Uterus (tissue), 3 donors: ENCODE measurements at regions not wholly inside any gene's neighbourhood (a gene's known extent, or its start where the extent isn't known, plus 50 kb on each side); places are given as distances from the start of the nearest gene placed in this dataset.

Source experiments
- DNase-seq, 2 donors: peaks; one replicate each; pipeline ENCODE4 v3.0.0-alpha.2; 2019 to 2020
- H3K27ac ChIP-seq, 2 donors: fragments of 200-600 bp; sonication (generic); 1 replicate in 1 of 2; 2 replicates in 1 of 2; pipeline ENCODE4 v1.5.1; 2016 to 2018
- H3K27me3 ChIP-seq, 2 donors: fragments of 200-600 bp; sonication (generic); one replicate each; pipeline ENCODE4 v1.5.1; 2018 to 2019; ENCODE audit warnings: control low read depth in 1 of 2
- H3K36me3 ChIP-seq, 2 donors: fragments of 200-600 bp; sonication (generic); one replicate each; pipeline ENCODE4 v1.5.1; 2019; ENCODE audit warnings: control low read depth in 1 of 2
- H3K4me1 ChIP-seq, 2 donors: fragments of 200-600 bp; sonication (generic); one replicate each; pipeline ENCODE4 v1.5.1; 2018 to 2019; ENCODE audit warnings: control low read depth in 1 of 2
- H3K4me3 ChIP-seq, 2 donors: fragments of 200-600 bp; sonication (generic); 1 replicate in 1 of 2; 2 replicates in 1 of 2; pipeline ENCODE4 v1.5.1; 2018 to 2019; ENCODE audit warnings: mild to moderate bottlenecking in 1 of 2
- H3K9me3 ChIP-seq, 2 donors: fragments of 200-600 bp; sonication (generic); one replicate each; pipeline ENCODE4 v1.5.1; 2019; ENCODE audit warnings: control low read depth in 1 of 2
- POLR2A ChIP-seq, 2 donors: fragments of 450-650 bp; IDR thresholded peaks; one replicate each; pipeline ENCODE4 v1.6.1; 2016; ENCODE audit warnings: antibody characterized with exemption in 2 of 2, mild to moderate bottlenecking in 1 of 2, moderate library complexity in 1 of 2
- intact Hi-C: fragments of 100-400 bp; cut with DNase I; formaldehyde crosslinking; loops from one replicate; pipeline ENCODE4 v1.15.1; 2023; ENCODE audit warnings: low total_unique reads
- TF ChIP-seq, protein P1 (sequence below), 4 experiments: fragments of 200-600 bp in 2 of 4; fragments of 450-650 bp in 2 of 4; sonication (generic) in 2 of 4; IDR thresholded peaks; one replicate each; pipeline ENCODE4 v1.5.1; 2016 to 2019; ENCODE audit warnings: antibody characterized with exemption in 4 of 4, mild to moderate bottlenecking in 2 of 4, moderate library complexity in 1 of 4
- donor health status: DM: yes; HTN: yes; CAD: no.

DNA sequence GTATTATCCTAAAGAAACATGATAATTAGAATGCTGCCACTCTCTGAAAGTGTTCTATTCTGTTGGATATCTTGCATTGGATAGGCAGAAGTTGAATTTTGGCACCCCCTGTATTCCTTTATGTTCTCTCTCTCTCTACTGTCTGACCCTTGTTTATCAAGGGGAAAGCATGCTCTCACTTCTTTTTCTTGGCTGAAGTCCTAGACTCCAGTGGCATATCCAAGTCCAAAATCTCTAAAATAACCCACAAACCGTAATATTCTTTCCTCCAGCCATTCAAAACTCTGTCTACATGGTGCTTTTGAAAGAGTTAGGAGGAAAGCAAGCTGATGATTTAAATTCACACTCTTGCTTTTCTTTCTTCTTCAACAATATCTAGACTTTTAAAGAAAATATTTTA lies 669.7 kb downstream of the TDRD15 start:
- no peaks in the 10 kb centered on the region for H3K36me3 ChIP-seq
- no peak for DNase-seq
- H3K9me3 ChIP-seq, result no peaks in the 10 kb centered on the region
- no peaks in the 10 kb centered on the region for H3K4me1 ChIP-seq
- H3K4me3 ChIP-seq, result no peak overlapping the region
- TF ChIP-seq, protein P1, sequence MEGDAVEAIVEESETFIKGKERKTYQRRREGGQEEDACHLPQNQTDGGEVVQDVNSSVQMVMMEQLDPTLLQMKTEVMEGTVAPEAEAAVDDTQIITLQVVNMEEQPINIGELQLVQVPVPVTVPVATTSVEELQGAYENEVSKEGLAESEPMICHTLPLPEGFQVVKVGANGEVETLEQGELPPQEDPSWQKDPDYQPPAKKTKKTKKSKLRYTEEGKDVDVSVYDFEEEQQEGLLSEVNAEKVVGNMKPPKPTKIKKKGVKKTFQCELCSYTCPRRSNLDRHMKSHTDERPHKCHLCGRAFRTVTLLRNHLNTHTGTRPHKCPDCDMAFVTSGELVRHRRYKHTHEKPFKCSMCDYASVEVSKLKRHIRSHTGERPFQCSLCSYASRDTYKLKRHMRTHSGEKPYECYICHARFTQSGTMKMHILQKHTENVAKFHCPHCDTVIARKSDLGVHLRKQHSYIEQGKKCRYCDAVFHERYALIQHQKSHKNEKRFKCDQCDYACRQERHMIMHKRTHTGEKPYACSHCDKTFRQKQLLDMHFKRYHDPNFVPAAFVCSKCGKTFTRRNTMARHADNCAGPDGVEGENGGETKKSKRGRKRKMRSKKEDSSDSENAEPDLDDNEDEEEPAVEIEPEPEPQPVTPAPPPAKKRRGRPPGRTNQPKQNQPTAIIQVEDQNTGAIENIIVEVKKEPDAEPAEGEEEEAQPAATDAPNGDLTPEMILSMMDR (IDR thresholded peaks at IDR 0.05), result no peak
- no peak for TF ChIP-seq POLR2A (IDR thresholded peaks at IDR 0.05)
- intact Hi-C loops, result no loop called here
- no peaks in the 10 kb centered on the region for H3K27me3 ChIP-seq
- H3K27ac ChIP-seq, result no peak overlapping the region

DNA sequence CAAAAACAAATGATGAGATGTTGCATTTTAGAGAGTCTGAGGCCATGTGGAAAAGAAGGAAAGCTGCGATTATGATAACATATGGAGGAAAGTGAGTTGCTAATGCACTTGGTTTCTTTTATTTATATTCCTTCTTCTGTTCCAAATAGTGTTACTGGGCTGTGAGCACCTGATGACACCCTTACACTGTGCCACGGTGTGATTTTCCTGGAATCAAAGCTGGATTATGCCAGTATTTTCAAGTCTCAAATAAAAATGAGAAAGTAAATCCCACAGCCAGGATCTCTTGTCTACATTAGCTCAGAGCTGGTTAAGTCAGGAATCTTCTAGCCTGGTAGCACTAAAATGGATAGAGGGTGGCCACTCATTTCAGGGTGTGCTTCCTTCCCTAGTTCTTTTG lies 670.8 kb downstream of the TDRD15 start:
- Histone ChIP-seq H3K36me3 (no peaks in the 10 kb centered on the region), H3K27me3 (no peaks in the 10 kb centered on the region), H3K4me1 (no peaks in the 10 kb centered on the region), H3K27ac (no peak overlapping the region), H3K9me3 (no peaks in the 10 kb centered on the region), H3K4me3 (no peak overlapping the region)
- intact Hi-C loops, result no loop called here
- TF ChIP-seq POLR2A (IDR thresholded peaks at IDR 0.05), result no peak
- TF ChIP-seq, protein P1 (IDR thresholded peaks at IDR 0.05), result no peak
- DNase-seq, result no peak

DNA sequence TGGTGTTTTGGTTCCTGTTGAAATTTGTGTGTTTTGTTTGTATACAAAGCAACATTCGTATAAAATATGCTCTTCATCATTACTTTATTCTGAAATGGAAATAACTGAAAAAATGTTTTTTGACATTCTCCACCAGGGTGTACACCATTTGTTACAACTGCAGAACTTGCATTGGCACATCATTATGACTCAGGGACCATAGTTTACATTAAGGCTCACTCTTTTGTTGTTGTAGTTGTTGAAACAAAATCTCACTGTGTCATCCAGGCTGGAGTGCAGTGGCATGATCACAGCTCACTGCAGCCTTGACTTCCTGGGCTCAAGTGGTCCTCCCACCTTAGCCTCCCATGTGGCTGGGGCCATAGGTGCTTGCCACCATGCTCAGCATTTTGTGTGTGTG lies 676.6 kb downstream of the TDRD15 start:
- Histone ChIP-seq H3K27ac (no peak overlapping the region), H3K27me3 (no peaks in the 10 kb centered on the region), H3K36me3 (no peaks in the 10 kb centered on the region), H3K4me1 (no peaks in the 10 kb centered on the region), H3K4me3 (no peak overlapping the region), H3K9me3 (no peaks in the 10 kb centered on the region)
- no peak for DNase-seq
- no peak for TF ChIP-seq POLR2A (IDR thresholded peaks at IDR 0.05)
- TF ChIP-seq, protein P1 (IDR thresholded peaks at IDR 0.05), result no peak
- intact Hi-C loops, result no loop called here

DNA sequence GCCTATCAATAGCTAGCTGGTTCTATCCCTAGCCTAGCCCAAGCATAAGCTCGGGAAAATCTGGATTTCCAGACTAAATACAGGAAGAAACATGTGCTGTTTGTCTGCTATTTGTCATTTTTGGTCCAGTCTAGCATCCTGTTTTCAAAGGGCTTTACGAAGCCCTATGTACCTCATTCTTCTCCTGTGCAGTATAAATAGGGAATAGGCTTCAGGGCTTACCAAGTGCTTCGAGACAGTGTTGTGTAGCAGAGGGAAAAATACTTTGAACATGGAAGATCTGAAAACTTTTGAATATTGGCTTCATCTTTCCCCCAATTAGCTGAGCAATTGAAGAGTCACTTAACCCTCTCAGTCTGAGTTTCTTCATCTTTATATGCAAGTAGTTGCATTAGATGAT lies 679.8 kb downstream of the TDRD15 start:
- DNase-seq, result no peak
- no peaks in the 10 kb centered on the region for H3K9me3 ChIP-seq
- intact Hi-C loops, result no loop called here
- no peaks in the 10 kb centered on the region for H3K36me3 ChIP-seq
- H3K4me3 ChIP-seq, result no peak overlapping the region
- H3K27me3 ChIP-seq, result no peaks in the 10 kb centered on the region
- TF ChIP-seq POLR2A (IDR thresholded peaks at IDR 0.05), result no peak
- TF ChIP-seq, protein P1 (IDR thresholded peaks at IDR 0.05), result no peak
- no peak overlapping the region for H3K27ac ChIP-seq
- no peaks in the 10 kb centered on the region for H3K4me1 ChIP-seq

DNA sequence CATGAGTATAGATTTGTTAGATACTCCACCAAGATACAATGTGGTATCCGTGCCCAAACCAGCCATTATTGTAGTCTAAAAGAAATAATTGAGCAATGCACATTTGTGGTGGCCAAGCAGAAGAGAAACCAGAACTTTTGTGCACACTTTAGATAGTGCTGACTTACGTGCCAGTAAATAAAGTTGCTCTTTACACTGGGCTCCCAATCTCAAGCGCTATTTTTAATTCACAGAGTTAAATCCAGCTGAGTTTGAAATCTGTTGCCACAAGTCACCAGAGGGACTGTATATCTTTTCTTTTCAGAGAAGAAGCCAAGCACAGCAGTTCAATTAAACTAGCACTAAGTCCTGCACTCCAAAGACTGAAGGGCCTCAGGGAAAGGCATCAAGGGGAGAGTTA lies 680.4 kb downstream of the TDRD15 start:
- intact Hi-C loops, result no loop called here
- no peaks in the 10 kb centered on the region for H3K4me1 ChIP-seq
- H3K27me3 ChIP-seq, result no peaks in the 10 kb centered on the region
- TF ChIP-seq, protein P1 (IDR thresholded peaks at IDR 0.05), result no peak
- TF ChIP-seq POLR2A (IDR thresholded peaks at IDR 0.05), result no peak
- H3K9me3 ChIP-seq, result no peaks in the 10 kb centered on the region
- H3K4me3 ChIP-seq, result no peak overlapping the region
- H3K27ac ChIP-seq, result no peak overlapping the region
- no peak for DNase-seq
- no peaks in the 10 kb centered on the region for H3K36me3 ChIP-seq
